H9 (cell line): ENCODE measurements at regions not wholly inside any gene's neighbourhood (a gene's known extent, or its start where the extent isn't known, plus 50 kb on each side); places are given as distances from the start of the nearest gene placed in this dataset.

Experiments
- DNase-seq: peaks from one replicate; pipeline ENCODE4 v3.0.0-alpha.2; 2017
- H2AFZ ChIP-seq: one replicate; pipeline ENCODE4 v1.6.1; 2013; ENCODE audit warnings: mild to moderate bottlenecking, low read length, control low read depth, moderate library complexity
- H2AK5ac ChIP-seq: 2 replicates; pipeline ENCODE4 v1.6.1; 2013; ENCODE audit warnings: low read length, control low read depth, mixed read lengths; ENCODE audit not compliant: insufficient read length
- H2BK120ac ChIP-seq: one replicate; pipeline ENCODE4 v1.6.1; 2013; ENCODE audit warnings: low read depth, mild to moderate bottlenecking, low read length, control low read depth, inconsistent platforms; ENCODE audit not compliant: poor library complexity, severe bottlenecking
- H2BK12ac ChIP-seq: 2 replicates; pipeline ENCODE4 v1.6.1; 2013; ENCODE audit warnings: low read length, control low read depth, mixed read lengths, low read depth; ENCODE audit not compliant: insufficient read length
- H2BK15ac ChIP-seq: 2 replicates; pipeline ENCODE4 v1.6.1; 2013; ENCODE audit warnings: low read depth, low read length, control low read depth
- H2BK20ac ChIP-seq: one replicate; pipeline ENCODE4 v1.6.1; 2013; ENCODE audit warnings: low read depth, mild to moderate bottlenecking, low read length, control low read depth, inconsistent platforms; ENCODE audit not compliant: poor library complexity, severe bottlenecking
- H2BK5ac ChIP-seq: 2 replicates; pipeline ENCODE4 v1.6.1; 2013; ENCODE audit warnings: low read length, control low read depth, mixed read lengths; ENCODE audit not compliant: insufficient read length
- H3K14ac ChIP-seq: 2 replicates; pipeline ENCODE4 v1.6.1; 2013; ENCODE audit warnings: low read length, control low read depth; ENCODE audit not compliant: insufficient read depth
- H3K18ac ChIP-seq: 2 replicates; pipeline ENCODE4 v1.6.1; 2013; ENCODE audit warnings: low read depth, mild to moderate bottlenecking, mixed read lengths, low read length, control low read depth; ENCODE audit not compliant: insufficient read length
- H3K23ac ChIP-seq: 2 replicates; pipeline ENCODE4 v1.6.1; 2013; ENCODE audit warnings: low read length, control low read depth, mixed read lengths, low read depth; ENCODE audit not compliant: insufficient read length
- H3K23me2 ChIP-seq: 2 replicates; pipeline ENCODE4 v1.6.1; 2013; ENCODE audit warnings: low read depth, mild to moderate bottlenecking, mixed read lengths, low read length, control low read depth; ENCODE audit not compliant: insufficient read length, poor library complexity, severe bottlenecking
- H3K27ac ChIP-seq: 2 replicates; pipeline ENCODE4 v1.5.1; 2013; ENCODE audit warnings: low read length, control low read depth, mixed read lengths, low read depth; ENCODE audit not compliant: insufficient read length
- H3K27me3 ChIP-seq: 2 replicates; pipeline ENCODE4 v1.6.1; 2013; ENCODE audit warnings: low read length, control low read depth, inconsistent platforms; ENCODE audit not compliant: insufficient read depth
- H3K4ac ChIP-seq: 2 replicates; pipeline ENCODE4 v1.6.1; 2013; ENCODE audit warnings: low read depth, mild to moderate bottlenecking, control low read depth, inconsistent platforms, low read length, moderate library complexity
- H3K4me1 ChIP-seq: 2 replicates; pipeline ENCODE4 v1.6.1; 2013; ENCODE audit warnings: low read length, control low read depth, inconsistent platforms; ENCODE audit not compliant: insufficient read depth
- H3K4me2 ChIP-seq: 2 replicates; pipeline ENCODE4 v1.6.1; 2013; ENCODE audit warnings: low read length, control low read depth, mixed read lengths; ENCODE audit not compliant: insufficient read length, insufficient read depth
- H3K56ac ChIP-seq: 2 replicates; pipeline ENCODE4 v1.6.1; 2013; ENCODE audit warnings: low read depth, mild to moderate bottlenecking, mixed read lengths, low read length, control low read depth; ENCODE audit not compliant: insufficient read length
- H3K79me1 ChIP-seq: 2 replicates; pipeline ENCODE4 v1.6.1; 2013; ENCODE audit warnings: low read depth, mild to moderate bottlenecking, moderate library complexity, low read length, control low read depth, inconsistent platforms; ENCODE audit not compliant: insufficient read depth, poor library complexity, severe bottlenecking
- H3K79me2 ChIP-seq: 2 replicates; pipeline ENCODE4 v1.6.1; 2013; ENCODE audit warnings: low read length, control low read depth, inconsistent platforms; ENCODE audit not compliant: insufficient read depth
- H3K9ac ChIP-seq: 2 replicates; pipeline ENCODE4 v1.6.1; 2013; ENCODE audit warnings: low read length, control low read depth, mixed read lengths; ENCODE audit not compliant: insufficient read length; ENCODE audit errors: extremely low read depth
- H3K9me3 ChIP-seq: one replicate; pipeline ENCODE4 v1.6.1; 2013; ENCODE audit warnings: low read depth, low read length, inconsistent platforms; ENCODE audit not compliant: control insufficient read depth
- H3T11ph ChIP-seq: one replicate; pipeline ENCODE4 v1.6.1; 2013; ENCODE audit warnings: mild to moderate bottlenecking, low read length, control low read depth, inconsistent platforms
- H4K20me1 ChIP-seq: one replicate; pipeline ENCODE4 v1.6.1; 2013; ENCODE audit not compliant: control insufficient read depth, insufficient read length, insufficient read depth
- H4K5ac ChIP-seq: 2 replicates; pipeline ENCODE4 v1.6.1; 2013; ENCODE audit warnings: low read depth, mild to moderate bottlenecking, mixed read lengths, low read length, control low read depth; ENCODE audit not compliant: insufficient read length
- H4K8ac ChIP-seq: replicated peaks from 2 replicates; pipeline ENCODE4 v1.6.1; 2013; ENCODE audit warnings: low read length, control low read depth, mixed read lengths, low read depth; ENCODE audit not compliant: insufficient read length
- H4K91ac ChIP-seq: 2 replicates; pipeline ENCODE4 v1.6.1; 2013; ENCODE audit warnings: low read depth, mild to moderate bottlenecking, moderate library complexity, mixed read lengths, low read length, control low read depth; ENCODE audit not compliant: insufficient read length
- H3K27ac Mint-ChIP-seq, 3 experiments: 2 replicates in 2 of 3; 3 replicates in 1 of 3; pipeline ENCODE4 v1.8.0; 2020 to 2021; ENCODE audit warnings: mixed read lengths in 3 of 3, mild to moderate bottlenecking in 1 of 3, moderate library complexity in 1 of 3
- H3K27me3 Mint-ChIP-seq: 2 replicates; pipeline ENCODE4 v1.8.0; 2021; ENCODE audit warnings: low read depth, mild to moderate bottlenecking, moderate library complexity, mixed read lengths
- H3K36me3 Mint-ChIP-seq, 3 experiments: 2 replicates in 2 of 3; 3 replicates in 1 of 3; pipeline ENCODE4 v1.8.0; 2020 to 2021; ENCODE audit warnings: low read depth in 3 of 3, mixed read lengths in 3 of 3; ENCODE audit not compliant: insufficient read depth in 1 of 3
- H3K4me1 Mint-ChIP-seq, 2 experiments: 2 replicates each; pipeline ENCODE4 v1.8.0; 2020; ENCODE audit warnings: mixed read lengths in 2 of 2
- H3K4me3 Mint-ChIP-seq, 2 experiments: 2 replicates in 1 of 2; 3 replicates in 1 of 2; pipeline ENCODE4 v1.8.0; 2020 to 2021; ENCODE audit warnings: mild to moderate bottlenecking in 2 of 2, mixed read lengths in 2 of 2, moderate library complexity in 1 of 2
- H3K9me3 Mint-ChIP-seq, 2 experiments: 2 replicates in 1 of 2; 3 replicates in 1 of 2; pipeline ENCODE4 v1.8.0; 2020; ENCODE audit warnings: mild to moderate bottlenecking in 2 of 2, mixed read lengths in 2 of 2, moderate library complexity in 1 of 2
- CTCF ChIP-seq: fragments of 200-600 bp; sonication (generic); conservative IDR thresholded peaks from 3 replicates; pipeline ENCODE4 v1.8.0; 2021; ENCODE audit warnings: antibody characterized with exemption, mild to moderate bottlenecking
- WGBS: extraction: QIAGEN DNeasy Blood & Tissue Kit; methylation state at CpG from one replicate; pipeline ENCODE4 v1.1.7; 2013; ENCODE audit warnings: missing lambda C conversion rate, low lambda C conversion rate, mixed read lengths; ENCODE audit not compliant: insufficient read length; ENCODE audit errors: extremely low coverage; 5-methylcytosine and 5-hydroxymethylcytosine counted together

- TF ChIP-seq CTCF = no peak
- Histone ChIP-seq H3K27me3 (no peaks in the 10 kb centered on the region), H2BK5ac (no peak overlapping the region), H3K4me1 (peaks cover 4% of the 10 kb centered on the region; the same call in 1 of the 2 replicates), H3K14ac (no peak overlapping the region), H3K56ac (no peak overlapping the region), H3K23me2 (no peaks in the 10 kb centered on the region), H3K9me3 (no peaks in the 10 kb centered on the region), H2BK120ac (no peak overlapping the region), H2BK12ac (no peak overlapping the region), H2BK15ac (no peak overlapping the region), H3K79me2 (no peaks in the 10 kb centered on the region), H3K9ac (no peak overlapping the region), H4K8ac (no peak overlapping the region), H4K91ac (no peak overlapping the region), H3K23ac (no peak overlapping the region), H3K4me2 (no peak overlapping the region), H3K79me1 (no peaks in the 10 kb centered on the region), H3K18ac (no peak overlapping the region), H2AK5ac (no peak overlapping the region), H3K4ac (no peak overlapping the region), H4K20me1 (no peaks in the 10 kb centered on the region), H3T11ph (no peak overlapping the region), H2BK20ac (no peak overlapping the region), H4K5ac (no peak overlapping the region), H2AFZ (no peak overlapping the region), H3K27ac (no peak overlapping the region)
- H3K4me3 Mint-ChIP-seq = no peak overlapping the region
- no peak overlapping the region for H3K27ac Mint-ChIP-seq
- peaks cover 10 to 13% of the 10 kb centered on the region in 2 experiments for H3K9me3 Mint-ChIP-seq
- DNase-seq = no peak
- peaks cover 9 to 13% of the 10 kb centered on the region in 2 experiments for H3K4me1 Mint-ChIP-seq
- H3K36me3 Mint-ChIP-seq = peaks cover 4 to 9% (median 8%) of the 10 kb centered on the region in 3 experiments
- no CpG with 5 or more reads among the region's 5 CpGs for WGBS
- no peaks in the 10 kb centered on the region; the same call in 1 of the 2 replicates for H3K27me3 Mint-ChIP-seq
These were observed 102.8 kb upstream of the BCAT1 start for GRCh38 chr12:25051656-25052195.
